ENCODE measurements at regions not wholly inside any gene's neighbourhood (a gene's known extent, or its start where the extent isn't known, plus 50 kb on each side); places are given as distances from the start of the nearest gene placed in this dataset.

DNA sequence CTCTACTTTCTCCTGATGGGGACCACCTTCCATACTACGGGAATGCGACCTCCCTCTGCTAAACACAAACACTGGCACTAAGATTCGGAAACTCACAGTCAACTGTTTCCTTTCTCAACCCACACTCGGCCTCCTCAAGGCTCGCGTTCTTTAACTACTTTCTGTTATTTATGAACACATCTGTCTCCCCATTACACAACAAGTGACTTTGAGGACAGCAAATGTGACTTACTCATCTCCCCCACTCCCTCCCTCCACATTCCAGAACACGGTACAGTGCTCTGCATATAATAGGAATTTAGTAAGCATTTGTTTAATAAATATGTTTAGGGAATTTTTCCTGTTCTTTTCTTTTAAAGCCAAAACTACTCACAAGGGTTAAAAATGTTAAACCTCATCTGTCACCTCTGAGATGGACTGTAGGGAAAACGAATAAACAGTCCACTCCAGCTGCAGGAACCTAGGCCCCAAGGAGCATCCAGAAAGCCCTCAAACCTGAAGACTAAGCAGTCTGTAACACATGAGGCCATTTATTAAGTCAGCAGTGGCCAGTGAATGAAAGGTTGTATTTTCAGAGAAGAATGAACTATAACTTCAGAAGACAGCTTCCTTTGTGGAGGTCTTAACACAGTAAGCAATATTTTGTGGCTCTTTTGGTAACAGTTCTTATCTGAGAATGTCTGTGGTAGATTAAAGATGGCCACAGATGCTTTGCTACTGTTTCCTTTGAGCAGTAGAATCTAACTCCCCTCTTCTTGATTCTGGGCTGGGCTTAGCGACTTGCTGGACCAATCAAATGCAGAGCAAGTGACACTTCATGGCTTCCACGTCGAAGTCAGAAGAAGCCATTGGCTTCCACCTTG is 209.6 kb upstream of the DTNBP1 start:
- Mint-ChIP-seq H3K9me3 (no peaks in the 10 kb centered on the region), H3K4me3 (peak overlapping the region; percentile 53 to 66), H3K4me1 (peaks cover 57% of the 10 kb centered on the region), H3K27me3 (ENCODE audit: low read depth in 3 of 3) (no peaks in the 10 kb centered on the region), H3K36me3 (no peaks in the 10 kb centered on the region), H3K27ac (peak overlapping the region; percentile 37 to 92 (median 85))
- Histone ChIP-seq H4K20me1 (ENCODE audit: insufficient read depth, low read length) (no peaks in the 10 kb centered on the region), H3K27ac (ENCODE audit: low read depth in 1 of 2, low read length in 2 of 2) (peak overlapping the region in 1 of 2 donors; percentile 5), H2AFZ (ENCODE audit: insufficient read depth, low read depth, low read length, poor library complexity, severe bottlenecking) (peak overlapping the region; percentile 43), H3K9me3 (replicated peaks in 1 of 2; ENCODE audit: control insufficient read depth in 1 of 2, insufficient read depth in 1 of 2, low read length in 2 of 2) (no peaks in the 10 kb centered on the region), H3K79me2 (ENCODE audit: insufficient read depth, low read length) (no peaks in the 10 kb centered on the region), H3K27me3 (ENCODE audit: control insufficient read depth in 2 of 2, insufficient read depth in 2 of 2, low read length in 2 of 2) (no peaks in the 10 kb centered on the region), H3K36me3 (replicated peaks in 1 of 2; ENCODE audit: control insufficient read depth in 1 of 2, insufficient read depth in 2 of 2, low read length in 2 of 2) (no peaks in the 10 kb centered on the region), H3K4me1 (ENCODE audit: control insufficient read depth in 1 of 2, insufficient read depth in 2 of 2, low read length in 2 of 2) (peaks cover 54 to 59% of the 10 kb centered on the region in 2 donors), H3K4me3 (replicated peaks in 1 of 3; ENCODE audit: low read depth in 2 of 3, low read length in 3 of 3) (peak overlapping the region in 1 of 3 experiments; percentile 3), H3K4me2 (replicated peaks; ENCODE audit: extremely low read depth, low read length, poor library complexity, severe bottlenecking) (peak overlapping the region; percentile 6), H3K9ac (ENCODE audit: insufficient read depth, low read length, poor library complexity, severe bottlenecking) (no peak overlapping the region)
- WGBS (ENCODE audit: insufficient coverage), result 25% methylated on average over 9 of the region's 11 CpGs
- intact Hi-C loops (cut with micrococcal nuclease), result loop anchor here (5.0 to 10.0 kb wide), 3 partner anchors 35 to 262 kb away; partner anchors contain the start of gene MYLIP (in 1 of the 2)
- TF ChIP-seq, protein P1, sequence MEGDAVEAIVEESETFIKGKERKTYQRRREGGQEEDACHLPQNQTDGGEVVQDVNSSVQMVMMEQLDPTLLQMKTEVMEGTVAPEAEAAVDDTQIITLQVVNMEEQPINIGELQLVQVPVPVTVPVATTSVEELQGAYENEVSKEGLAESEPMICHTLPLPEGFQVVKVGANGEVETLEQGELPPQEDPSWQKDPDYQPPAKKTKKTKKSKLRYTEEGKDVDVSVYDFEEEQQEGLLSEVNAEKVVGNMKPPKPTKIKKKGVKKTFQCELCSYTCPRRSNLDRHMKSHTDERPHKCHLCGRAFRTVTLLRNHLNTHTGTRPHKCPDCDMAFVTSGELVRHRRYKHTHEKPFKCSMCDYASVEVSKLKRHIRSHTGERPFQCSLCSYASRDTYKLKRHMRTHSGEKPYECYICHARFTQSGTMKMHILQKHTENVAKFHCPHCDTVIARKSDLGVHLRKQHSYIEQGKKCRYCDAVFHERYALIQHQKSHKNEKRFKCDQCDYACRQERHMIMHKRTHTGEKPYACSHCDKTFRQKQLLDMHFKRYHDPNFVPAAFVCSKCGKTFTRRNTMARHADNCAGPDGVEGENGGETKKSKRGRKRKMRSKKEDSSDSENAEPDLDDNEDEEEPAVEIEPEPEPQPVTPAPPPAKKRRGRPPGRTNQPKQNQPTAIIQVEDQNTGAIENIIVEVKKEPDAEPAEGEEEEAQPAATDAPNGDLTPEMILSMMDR (IDR thresholded peaks at IDR 0.05), result no peak
- peak; percentile 44 to 71 (median 58) for DNase-seq

GRCh38 chr6:15871276-15871675 is 208.4 kb upstream of the DTNBP1 start:
- H3K79me2 ChIP-seq (ENCODE audit: insufficient read depth, low read length), result no peaks in the 10 kb centered on the region
- Mint-ChIP-seq H3K9me3 (no peaks in the 10 kb centered on the region), H3K4me3 (no peak overlapping the region), H3K27ac (peak overlapping the region in 2 of 7 donors; percentile 34 to 45), H3K4me1 (peaks cover 48% of the 10 kb centered on the region), H3K27me3 (ENCODE audit: low read depth in 3 of 3) (no peaks in the 10 kb centered on the region), H3K36me3 (no peaks in the 10 kb centered on the region)
- TF ChIP-seq, protein P1 (IDR thresholded peaks at IDR 0.05), result no peak
- no peaks in the 10 kb centered on the region for H3K36me3 ChIP-seq (replicated peaks in 1 of 2; ENCODE audit: control insufficient read depth in 1 of 2, insufficient read depth in 2 of 2, low read length in 2 of 2)
- DNase-seq, result no peak
- no peaks in the 10 kb centered on the region for H3K27me3 ChIP-seq (ENCODE audit: control insufficient read depth in 2 of 2, insufficient read depth in 2 of 2, low read length in 2 of 2)
- H3K27ac ChIP-seq (ENCODE audit: low read depth in 1 of 2, low read length in 2 of 2), result no peak overlapping the region
- H3K9me3 ChIP-seq (replicated peaks in 1 of 2; ENCODE audit: control insufficient read depth in 1 of 2, insufficient read depth in 1 of 2, low read length in 2 of 2), result no peaks in the 10 kb centered on the region
- no peak overlapping the region for H2AFZ ChIP-seq (ENCODE audit: insufficient read depth, low read depth, low read length, poor library complexity, severe bottlenecking)
- no peak overlapping the region for H3K4me3 ChIP-seq (replicated peaks in 1 of 3; ENCODE audit: low read depth in 2 of 3, low read length in 3 of 3)
- no peak overlapping the region for H3K4me2 ChIP-seq (replicated peaks; ENCODE audit: extremely low read depth, low read length, poor library complexity, severe bottlenecking)
- 67% methylated on average over 2 of the region's 6 CpGs for WGBS (ENCODE audit: insufficient coverage)
- peaks cover 42 to 47% of the 10 kb centered on the region in 2 donors for H3K4me1 ChIP-seq (ENCODE audit: control insufficient read depth in 1 of 2, insufficient read depth in 2 of 2, low read length in 2 of 2)
- no peaks in the 10 kb centered on the region for H4K20me1 ChIP-seq (ENCODE audit: insufficient read depth, low read length)
- no peak overlapping the region for H3K9ac ChIP-seq (ENCODE audit: insufficient read depth, low read length, poor library complexity, severe bottlenecking)
- intact Hi-C loops (cut with micrococcal nuclease), result loop anchor here (5.0 to 10.0 kb wide), 3 partner anchors 36 to 264 kb away; partner anchors contain the start of gene MYLIP (in 1 of the 2)

All from CD14-positive monocyte (primary cell).